Hematopoietic multipotent progenitor cell (in vitro differentiated cells): ENCODE measurements at regions not wholly inside any gene's neighbourhood (a gene's known extent, or its start where the extent isn't known, plus 50 kb on each side); places are given as distances from the start of the nearest gene placed in this dataset.

Source experiments
- DNase-seq, 3 donors: peaks; one replicate each; pipeline ENCODE4 v3.0.0-alpha.2; 2011 to 2015; ENCODE audit warnings: low read depth in 2 of 3, low spot score in 2 of 3

DNA sequence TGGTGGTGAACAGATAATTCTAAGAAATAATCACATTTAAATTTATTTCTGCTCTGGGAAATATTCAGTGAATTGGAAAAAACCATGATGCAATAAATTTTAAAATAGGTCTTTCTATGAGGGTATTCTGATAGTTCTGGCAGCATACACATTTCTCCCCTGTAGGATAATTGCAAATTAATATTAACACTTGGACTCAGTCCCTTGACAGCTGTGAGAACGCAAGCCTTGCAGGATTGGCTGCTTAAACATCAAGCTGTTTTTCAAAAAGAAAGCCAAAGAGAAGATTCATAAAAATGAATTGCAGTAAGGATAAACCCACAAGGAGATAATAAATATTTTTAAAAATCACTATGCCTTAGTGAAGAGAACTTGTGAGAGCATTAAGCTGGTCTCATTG is 180.0 kb downstream of the MTRR start:
- no peak for DNase-seq

DNA sequence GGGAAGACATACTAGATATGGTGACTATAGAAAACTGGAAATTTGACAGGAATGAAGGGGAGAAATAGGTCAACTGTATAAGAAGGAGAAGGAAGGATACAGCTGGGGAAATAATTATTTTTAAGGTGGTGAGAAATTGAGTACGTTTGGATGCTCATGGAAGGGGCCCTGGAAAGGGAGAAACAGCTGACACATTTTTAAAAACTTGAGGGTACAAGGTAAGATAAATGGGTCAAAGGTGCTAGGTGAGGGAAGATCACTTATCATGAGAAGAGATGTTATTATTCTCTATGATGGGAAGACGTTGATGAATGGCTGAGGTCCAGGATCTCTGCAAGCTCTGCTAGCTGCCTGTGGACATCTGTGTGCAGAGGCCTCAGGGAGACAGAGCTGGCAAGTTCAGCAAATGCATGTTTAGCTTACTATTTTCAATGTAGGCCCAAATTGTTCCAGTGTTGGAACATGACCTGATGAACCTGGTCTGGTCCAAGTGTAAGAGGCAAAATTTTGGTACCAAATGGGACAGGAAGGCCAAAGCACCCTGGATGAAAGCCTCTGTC is 181.7 kb downstream of the MTRR start:
- DNase-seq: no peak

DNA sequence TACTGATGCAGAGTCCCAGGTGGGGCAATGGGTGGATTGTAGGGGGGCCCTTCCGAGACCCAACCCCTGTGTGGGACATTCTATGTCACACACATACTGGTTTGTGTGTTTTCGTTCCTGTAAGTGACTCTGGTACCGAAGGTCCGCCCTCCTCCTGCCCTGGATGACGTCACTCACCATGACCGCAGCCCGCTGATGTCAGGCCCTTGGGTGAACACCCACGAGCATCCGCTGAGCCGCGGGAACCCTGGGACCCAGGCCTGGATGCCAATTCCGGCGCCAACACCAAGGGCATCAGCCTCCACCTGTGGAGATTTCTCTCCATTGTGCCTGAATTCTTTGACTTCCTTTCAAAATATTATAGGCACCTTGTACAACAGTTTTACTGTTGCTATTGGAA is 184.3 kb downstream of the MTRR start:
- DNase-seq: no peak

DNA sequence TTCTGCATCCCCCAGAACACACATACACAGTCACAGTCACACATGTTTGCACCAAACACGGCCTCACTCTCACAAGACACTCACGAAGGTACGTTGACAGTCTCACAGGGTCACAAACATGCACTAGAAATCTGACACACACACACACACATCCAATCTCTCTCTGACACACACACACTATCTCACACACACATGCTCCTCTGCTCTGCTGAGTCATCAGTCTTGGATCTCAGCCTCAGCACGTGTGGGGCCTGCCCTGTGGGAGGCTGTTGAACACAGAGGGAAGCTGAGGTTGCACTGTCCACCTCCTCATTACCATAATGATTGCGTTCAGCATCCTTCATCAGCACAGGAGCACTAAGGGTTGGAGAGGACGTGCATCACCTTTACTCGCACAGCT is 188.8 kb downstream of the MTRR start:
- DNase-seq: peak in 1 of 3 donors; percentile 2

DNA sequence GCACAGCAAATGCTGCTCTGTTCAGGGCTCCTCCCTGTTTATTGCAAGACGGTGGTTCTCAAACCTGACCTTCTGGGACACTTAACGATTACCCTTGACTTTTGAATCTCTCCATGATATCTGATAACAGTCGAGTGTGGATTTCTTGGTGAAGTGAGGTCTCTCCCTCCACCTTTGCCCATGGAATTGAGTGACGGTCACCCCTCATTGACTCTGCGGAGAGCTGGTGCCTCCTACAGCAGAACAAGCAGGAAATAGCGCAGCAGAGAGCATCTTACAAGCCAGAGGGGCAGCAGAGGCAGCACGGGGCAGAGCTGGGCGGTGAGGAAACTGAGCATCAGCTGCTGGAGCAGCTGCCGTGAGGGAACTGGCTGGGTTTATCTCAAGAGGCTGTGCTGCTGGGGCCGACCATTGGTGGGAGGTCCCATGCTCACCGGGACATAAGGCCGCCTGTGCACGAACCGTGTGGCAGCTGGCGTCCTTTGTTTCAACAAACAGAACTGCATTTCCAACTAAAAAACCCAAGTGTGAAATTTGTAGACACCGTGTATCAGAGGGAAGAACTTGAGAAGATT is 189.8 kb downstream of the MTRR start:
- DNase-seq: no peak

DNA sequence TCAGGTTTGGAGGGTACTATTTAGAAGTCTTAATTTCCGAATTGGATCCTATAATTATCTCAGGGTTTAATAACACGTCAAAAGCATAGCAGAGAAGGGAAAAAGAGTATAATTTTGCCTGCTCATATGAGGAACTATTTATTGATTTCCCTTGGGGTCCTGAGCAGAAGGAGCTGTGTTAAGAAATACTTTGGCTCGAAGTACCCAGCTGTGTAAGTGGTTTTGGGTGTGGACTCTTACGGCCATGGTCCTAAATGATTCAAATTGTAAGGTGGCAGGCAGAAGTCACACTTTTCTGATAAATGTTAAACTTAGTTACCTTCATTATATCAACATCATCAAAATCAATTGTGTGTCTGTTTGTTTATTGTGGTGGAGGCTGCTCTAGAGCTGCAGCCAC is 190.4 kb downstream of the MTRR start:
- DNase-seq: no peak

DNA sequence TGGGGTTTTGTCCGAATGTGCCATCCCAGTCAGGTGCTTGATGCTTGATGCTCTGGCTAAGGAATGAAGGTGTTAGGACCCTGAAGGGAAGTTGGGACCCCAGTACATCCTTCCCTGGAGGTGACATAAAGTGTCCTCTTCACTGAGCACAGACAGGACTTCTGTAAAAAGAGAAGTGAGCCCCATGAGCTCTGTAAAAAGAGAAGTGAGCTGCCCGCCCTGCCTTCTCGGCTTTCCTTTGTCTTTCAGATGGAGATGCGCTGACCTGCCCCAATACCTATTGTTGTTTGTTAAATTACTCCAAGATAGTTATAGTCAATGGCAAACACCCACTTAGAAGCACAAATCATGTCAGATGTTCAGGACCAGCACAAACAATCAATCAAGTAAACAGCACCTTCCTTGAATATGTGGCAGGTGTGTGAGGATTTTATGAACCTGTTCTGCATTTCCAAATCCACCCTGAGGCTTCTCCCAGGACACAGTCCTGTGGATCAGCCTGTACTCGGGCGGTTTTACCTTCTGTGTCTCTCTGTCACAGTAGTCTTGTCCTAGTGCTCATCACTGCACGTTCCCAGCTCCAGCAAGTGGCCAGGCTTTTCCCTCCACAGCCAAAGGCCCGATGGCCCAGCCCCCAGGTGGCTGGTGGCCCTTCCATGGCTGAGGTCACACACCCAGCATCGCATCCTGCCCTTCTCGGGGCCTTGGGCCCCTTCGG is 191.4 kb downstream of the MTRR start:
- no peak for DNase-seq

DNA sequence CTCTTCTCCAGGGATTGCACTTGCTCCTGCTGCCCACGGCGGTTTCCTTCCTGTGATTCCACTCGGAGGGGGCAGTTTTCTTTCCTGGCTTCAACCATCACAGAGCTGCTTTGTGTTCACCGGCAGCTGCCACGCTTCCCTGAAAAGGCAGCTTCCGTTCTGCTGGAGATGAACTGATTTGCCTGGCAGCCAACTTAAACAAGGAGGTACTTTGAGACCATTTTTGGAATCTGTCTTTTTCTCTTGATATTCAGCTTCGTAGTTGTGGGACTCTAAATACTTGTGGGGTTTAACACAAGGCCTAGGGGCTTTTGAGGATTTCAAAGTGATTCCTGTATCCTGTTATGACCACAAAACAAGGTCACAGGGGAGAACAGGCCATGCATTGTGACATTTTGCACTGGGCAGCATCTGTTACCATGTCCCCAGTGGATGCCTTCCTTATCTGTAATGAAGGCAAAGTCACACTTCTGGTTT is 192.0 kb downstream of the MTRR start:
- no peak for DNase-seq

DNA sequence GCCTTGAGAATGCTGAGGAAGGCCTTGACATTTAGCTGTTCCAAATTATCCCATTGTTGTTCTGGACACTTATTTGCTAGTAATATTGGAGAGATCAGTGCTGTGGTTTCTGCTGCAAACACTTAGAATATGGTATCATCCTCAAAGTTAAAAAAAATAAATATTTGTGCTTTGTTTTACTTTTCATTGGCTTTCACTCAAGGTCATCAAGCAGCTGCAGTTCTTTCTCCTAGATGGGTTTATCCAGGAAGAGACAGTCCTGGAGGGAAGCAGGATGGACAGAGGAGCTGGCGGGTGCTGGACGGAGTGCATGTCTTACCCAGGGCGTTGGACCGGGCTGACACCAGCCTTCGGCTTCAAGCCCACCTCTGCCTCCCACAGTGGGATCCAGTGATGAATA is 193.6 kb downstream of the MTRR start:
- no peak for DNase-seq

DNA sequence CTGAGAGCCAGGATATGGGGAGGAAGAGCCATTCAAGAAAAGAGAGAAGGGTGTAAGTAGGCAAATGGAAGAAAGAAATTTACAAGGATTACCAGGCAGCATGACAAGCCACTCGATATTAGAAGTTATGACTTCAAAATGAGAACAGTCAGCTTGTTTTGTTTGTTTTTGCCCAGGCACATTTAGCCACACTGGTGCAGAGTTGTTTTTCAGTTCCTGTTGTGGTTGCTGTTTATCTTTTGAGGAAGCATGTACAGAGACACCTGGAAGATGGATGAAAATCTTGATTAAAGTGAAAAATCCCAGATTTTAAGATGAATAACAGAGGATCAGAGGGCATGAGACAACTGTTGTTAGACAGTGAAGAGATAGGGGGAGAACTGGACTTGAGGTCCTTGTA is 199.1 kb downstream of the MTRR start:
- no peak for DNase-seq

DNA sequence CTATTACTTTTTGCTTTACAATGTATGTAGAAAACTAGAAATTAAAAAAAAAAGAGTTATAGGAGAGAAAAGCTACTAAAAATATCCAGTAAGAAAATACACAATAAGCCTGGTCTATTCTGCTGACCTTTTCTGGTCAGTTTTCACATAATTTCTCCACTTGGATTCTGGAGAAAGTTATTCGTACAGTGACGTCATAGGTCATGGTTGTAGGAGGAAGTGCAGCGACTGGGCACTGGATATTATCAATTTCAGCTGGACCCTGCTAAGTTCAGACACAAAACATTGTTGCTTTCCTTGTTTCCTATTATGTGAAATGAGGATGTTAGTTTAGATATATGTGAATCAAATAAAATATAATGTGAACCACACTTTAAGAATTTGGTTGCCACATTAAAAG is 201.2 kb downstream of the MTRR start:
- no peak for DNase-seq

DNA sequence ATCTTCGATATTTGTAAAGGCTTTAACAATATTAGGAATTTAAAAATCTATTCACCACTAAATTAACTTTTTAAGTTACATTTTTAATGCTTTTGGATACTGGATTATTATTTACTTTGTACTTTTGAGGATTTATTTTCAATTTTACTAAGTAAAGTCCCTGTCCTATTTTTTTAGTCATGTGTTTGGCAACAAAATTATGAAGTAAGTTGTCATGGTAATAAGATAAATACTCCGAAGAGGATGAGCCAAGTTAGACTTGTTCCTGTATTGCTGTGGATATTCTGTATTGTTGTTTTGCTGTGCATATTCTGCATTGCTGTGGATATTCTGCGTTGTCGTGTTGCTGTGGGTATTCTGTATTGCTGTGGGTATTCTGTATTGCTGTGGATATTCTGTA is 210.1 kb downstream of the MTRR start:
- DNase-seq: no peak

DNA sequence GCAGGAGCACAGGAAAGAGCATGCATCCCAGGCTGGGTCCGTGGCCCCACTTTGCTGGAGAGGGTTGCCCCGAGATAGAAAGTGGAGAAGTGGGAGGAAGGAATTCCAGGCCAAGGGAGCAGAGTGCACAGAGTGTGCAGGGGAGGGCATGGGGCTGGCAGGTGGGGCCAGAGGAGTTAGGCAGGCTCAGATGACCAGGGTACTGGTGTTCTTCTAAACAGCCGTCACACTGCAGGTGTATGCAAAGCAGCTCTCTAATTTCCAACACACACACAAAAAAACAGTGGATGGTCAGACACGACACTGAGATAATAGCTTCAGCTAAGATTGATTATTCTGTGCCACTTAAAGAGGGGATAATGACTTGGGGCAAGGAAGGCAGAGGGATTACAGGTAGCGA is 212.2 kb downstream of the MTRR start:
- no peak for DNase-seq

DNA sequence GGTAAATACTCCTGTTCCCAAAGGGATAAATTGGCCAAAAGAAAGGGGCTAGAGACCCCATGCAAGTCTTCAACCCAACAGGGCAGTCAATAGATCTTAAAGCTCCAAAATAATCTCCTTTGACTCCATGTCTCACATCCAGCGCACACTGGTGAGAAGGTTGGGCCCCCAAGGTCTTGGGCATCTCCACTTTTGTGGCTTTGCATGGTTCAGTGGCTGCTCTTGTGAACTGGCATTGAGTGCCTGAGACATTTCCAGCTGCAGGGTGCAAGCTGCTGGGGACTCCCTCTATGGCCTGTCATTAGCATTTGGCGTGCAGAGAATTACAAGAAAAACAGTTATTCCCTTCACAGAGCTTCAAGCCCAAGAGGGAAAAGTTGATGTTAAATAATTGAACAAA is 224.7 kb downstream of the MTRR start:
- no peak for DNase-seq

DNA sequence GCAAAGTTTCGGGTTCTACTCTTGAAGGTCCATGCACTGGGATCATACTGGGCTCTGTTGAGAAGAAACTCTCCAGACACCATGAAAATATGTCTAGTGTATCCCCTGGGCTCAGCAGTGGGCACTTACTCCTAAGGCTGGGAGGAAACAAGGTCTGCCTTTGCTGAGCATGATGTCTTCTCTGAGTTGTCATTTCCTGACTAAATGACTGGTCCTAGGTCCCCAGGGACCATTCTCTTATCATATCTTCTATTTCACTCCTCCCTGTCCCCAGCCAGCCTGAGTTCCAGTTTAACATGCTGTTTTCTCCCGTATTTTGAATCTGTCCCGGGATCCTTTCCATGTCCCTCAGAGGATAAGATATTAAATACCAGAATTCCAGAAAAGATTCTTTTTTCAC is 225.4 kb downstream of the MTRR start:
- no peak for DNase-seq

DNA sequence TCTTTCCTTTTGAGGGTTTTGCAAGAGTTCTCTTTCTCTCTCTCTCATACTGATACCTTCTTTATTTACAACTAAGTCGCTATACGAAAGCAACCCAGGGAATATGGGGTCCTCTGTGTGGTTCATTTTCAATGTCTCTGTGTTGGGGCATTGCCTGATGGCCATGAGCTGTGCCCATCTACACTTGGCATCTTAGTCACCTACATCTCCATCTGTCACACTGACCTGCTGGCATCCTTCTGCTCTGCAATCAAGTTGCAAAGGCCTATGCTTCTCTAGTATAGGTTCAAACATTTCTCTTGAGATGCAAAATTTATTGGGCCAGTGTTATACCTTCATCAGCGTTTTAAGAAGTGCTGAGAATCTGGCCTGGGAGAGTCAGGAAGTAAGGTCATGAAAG is 228.2 kb downstream of the MTRR start:
- DNase-seq: no peak

DNA sequence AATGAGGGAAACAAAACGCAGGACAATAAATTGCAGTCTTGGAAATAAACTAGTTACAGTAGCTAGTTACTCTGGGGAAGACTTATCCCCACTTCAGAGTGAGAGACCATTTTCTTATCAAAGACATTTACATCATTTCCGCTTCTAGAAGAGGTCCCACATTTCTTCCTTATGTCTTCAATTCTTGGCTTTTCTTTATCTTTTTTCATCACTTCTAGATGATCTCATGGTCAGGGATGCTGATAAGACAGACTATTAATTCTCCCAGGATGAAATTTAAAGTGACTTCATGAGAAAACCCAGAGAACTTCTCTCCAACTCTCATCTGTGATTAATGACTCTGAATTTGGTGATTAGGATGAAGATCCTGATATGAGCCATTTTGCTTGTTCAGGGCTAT is 229.1 kb downstream of the MTRR start:
- DNase-seq: no peak

DNA sequence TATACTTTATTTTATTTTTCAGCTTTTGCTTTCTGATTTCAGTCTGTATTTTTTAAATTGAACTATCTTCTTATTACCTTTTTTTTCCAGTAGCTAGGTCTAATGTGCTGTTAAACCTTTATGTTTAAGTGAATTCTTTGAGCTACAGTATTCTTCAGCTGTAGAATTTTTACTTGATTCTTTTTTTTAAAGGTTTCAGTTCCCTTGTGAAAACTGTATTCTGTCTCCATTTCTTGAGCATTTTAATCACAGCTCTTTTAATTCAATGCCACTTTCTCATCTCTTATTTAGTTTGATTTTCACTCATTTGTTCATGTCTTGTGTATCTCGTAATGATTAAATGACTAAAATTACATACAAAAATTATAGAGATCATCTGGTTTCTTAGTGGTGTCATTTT is 233.8 kb downstream of the MTRR start:
- no peak for DNase-seq

DNA sequence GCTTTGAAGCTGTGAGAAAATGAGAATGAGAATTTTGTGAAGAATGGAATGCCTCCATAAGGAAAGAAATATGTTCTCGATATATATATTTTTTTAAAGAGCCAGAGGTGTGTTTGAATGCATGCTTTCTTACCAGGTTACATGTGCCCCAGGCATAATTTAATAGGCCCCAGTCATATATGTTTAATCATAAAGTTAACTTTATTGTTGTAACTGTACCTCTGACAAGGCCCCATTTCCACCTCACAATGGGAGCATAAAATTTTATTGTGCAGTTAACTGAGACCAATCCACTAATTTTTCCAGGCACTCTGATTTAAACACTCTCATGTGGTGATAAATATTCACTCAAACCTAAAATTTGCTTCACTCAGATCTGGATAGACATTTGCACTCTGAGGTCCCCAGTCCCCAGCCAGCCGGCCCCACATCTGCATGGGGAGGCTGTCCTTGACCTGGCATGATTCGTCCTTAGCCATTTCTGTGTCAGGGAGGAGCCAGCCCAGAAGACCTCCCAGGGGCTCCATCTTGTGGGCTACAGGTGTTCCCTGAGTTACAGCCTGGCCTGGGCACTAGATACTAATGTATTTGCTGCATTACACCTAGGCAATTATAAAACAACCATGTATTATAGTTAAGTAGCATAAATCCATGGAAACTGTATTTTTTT is 245.8 kb downstream of the MTRR start:
- no peak for DNase-seq

DNA sequence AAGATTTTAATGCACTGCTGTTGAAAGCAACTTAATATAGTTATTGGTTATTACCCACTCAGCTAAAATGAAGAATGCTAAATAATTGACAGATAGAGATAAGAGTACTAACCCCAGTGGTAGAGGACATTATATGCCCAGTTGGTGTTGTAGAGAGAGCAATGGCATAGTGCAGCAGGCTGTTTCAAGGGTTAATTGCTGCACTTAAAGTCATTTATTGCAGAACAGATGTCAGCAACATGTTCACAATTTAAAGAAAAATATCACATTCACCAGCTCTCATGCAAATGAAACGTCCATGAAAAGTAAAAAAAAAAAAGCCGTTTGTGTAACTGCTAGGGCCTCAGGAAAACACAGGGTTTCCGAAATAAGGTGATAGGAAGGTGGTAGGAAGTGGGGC is 254.6 kb downstream of the MTRR start:
- DNase-seq: no peak

DNA sequence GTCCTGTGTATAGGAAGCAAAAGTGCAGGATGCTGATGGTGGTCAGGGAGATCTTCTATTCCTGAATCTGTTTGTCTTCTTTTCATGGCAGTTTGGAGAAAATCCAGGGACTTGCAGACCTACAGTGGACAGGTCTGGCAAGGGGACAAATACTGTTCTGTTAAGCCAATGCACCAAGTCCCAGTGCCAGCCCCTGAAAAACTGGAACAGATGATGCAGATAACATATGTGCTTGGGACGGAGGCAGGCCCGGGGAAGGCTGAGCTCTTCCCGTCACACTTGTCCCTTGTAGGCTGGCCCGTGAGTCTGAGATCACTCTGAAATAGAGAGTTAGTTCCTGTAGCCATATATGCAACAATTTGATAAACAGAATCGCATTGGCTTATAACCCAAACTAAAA is 265.7 kb downstream of the MTRR start:
- DNase-seq: no peak

DNA sequence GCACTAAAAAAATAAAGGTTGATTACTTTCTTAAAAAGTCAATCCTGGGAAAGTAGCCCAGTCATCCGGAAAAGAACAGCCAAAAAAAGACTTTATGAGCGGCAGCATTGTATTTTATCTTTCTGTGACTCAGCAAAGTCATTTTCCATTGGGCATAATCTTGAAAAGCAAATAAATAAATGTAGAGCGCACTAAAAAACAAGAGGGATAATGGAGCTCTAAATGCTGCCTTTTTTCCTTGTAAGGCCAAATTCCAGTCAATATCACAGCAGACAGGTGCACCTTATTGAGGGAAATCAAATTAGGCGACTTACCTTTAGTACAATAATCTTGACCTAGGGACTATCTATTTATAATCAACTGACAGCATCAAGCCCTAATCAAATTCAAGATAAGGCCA is 266.8 kb downstream of the MTRR start:
- DNase-seq: no peak
